Stimulated activated CD4-positive, alpha-beta T cell treated with anti-CD3 and anti-CD28 coated beads, Interleukin-4, amount 100 ng/mL, for 4 hours (primary cell): ENCODE measurements at regions not wholly inside any gene's neighbourhood (a gene's known extent, or its start where the extent isn't known, plus 50 kb on each side); places are given as distances from the start of the nearest gene placed in this dataset.
"Not testable (repeated sequence)": the region's sequence is repeated elsewhere in the genome, so short reads cannot be mapped to it uniquely, and the experiment has no call there.

Source experiments
- DNase-seq, 2 experiments: peaks; one replicate each; pipeline ENCODE4 v3.0.0-alpha.2; 2020

DNA sequence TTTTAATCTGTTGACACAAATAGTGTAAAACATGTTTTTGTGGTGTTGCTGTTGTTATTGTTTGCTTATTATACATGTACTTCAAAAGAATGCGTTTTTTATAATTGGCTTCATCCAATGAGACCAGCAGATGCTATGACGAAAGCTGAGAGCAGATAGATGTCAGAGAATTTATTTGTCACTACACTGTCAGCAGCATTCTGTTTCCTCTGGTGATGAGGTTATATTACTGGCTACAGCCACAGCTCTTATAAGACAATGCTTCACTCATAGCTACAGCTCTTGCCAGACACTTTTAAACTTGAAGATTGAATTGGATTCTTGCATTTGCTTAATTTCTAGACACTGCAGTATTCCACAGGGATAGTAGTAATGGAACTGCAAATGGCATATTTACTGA is 860.5 kb downstream of the TBC1D32 start:
- no peak for DNase-seq

- DNase-seq, result no peak
Measured at GRCh38 chr6:120468486-120468885, 865.8 kb downstream of the TBC1D32 start.

DNA sequence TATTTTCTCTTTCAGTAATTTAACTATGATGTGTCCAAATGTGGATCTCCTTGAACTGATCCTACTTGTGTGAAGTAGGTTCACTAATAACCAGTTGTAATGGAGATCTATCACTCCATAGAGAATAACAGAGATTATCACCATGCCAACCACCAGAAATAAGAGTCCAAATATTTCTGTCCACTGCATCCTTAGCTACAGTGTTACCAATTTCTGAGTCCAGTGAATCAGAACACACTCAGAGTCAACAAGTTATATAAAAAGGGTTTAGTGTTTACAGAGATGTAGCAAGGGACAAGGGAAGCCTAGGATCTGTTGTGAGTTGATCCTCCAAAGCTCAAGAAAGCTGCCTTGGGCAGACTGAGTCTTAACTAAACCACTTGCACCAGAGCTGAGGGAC is 882.8 kb downstream of the TBC1D32 start:
- DNase-seq, result no peak

- no peak for DNase-seq
Measured at GRCh38 chr6:120447605-120448004, 886.7 kb downstream of the TBC1D32 start.

GRCh38 chr6:120432840-120433239 is 901.4 kb downstream of the TBC1D32 start:
- DNase-seq, result not testable (repeated sequence)

DNA sequence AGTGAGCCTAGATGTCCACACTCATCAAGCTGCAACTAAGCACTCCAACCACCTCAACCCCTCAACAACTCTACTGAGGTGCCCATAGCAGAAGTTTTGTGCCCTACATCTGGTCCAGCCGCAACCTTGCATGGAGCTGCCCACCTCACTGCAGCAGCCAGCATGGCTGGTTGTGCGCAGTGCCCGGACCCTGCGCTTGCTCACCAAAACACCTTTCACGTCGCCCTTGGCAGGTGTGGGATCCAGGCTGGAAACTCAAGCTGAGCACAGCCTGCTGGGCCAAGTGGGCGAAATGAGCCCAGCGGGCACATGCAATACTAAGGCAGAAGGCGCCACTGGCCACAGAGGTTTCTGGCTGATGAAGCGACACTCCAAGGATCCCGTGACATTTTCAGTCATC is 902.4 kb downstream of the TBC1D32 start:
- no peak for DNase-seq

DNA sequence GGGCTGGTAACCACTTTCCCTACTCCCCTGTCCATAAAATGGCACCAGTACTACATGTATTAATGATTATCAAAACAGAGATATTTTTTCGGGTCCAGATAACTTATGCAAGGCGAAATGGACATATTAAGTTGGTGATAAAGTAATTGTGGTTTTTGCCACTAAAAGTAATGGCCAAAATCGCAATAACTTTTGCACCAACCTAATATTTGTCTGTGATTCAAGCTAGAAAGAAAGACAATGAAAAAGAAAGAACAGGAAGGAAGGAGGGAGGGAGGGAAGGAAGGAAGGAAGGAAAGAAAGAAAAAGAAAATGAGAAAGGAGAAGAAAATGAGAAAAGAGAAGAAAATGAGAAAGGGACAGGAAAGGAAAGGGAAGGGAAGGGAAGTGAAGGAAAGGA is 922.9 kb downstream of the TBC1D32 start:
- DNase-seq, result no peak

GRCh38 chr6:120410586-120410985 is 923.7 kb downstream of the TBC1D32 start:
- DNase-seq, result no peak

- no peak for DNase-seq
Measured at GRCh38 chr6:120407696-120408095, 926.6 kb downstream of the TBC1D32 start.

- no peak for DNase-seq
Measured at GRCh38 chr6:120405947-120406346, 928.3 kb downstream of the TBC1D32 start.

DNA sequence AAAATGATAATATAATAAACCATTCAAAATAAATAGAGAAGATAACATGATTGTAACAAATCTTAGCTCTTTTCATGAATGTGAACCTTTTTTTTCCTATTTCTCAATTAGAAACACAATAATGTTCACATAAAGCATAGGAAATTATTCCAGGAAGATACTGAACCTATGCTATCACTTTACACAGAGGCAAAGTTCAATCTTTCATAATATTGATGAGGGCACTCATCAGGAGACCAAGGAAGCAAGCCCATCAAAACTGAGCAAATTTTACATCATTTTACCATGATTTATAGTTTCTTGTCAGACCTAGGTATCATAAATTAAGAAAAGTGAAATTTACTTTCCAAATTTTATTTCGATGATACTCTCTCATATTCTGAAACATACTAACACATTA is 938.5 kb downstream of the TBC1D32 start:
- no peak for DNase-seq

DNA sequence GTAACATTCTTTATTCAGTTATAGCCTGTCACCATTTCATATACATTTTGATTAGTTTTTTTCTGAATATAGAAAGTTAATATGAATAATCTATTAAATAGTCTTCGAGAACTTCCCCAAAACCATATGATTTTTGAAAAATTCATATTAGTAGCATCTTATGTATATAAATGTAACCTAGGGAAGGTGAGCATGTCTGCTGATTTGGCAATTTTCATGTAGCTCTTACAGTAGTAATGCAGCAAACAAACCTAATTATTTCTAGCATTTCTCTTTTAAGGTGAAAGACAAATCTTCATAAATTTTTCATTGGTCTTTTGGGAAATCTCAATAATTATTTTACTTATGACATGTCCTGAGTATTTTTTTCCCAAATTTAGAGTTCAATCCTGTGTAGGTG is 939.0 kb downstream of the TBC1D32 start:
- DNase-seq, result no peak

- DNase-seq, result no peak
Measured at GRCh38 chr6:120392941-120393340, 941.3 kb downstream of the TBC1D32 start.

GRCh38 chr6:120384671-120385070 is 949.6 kb downstream of the TBC1D32 start:
- DNase-seq, result no peak

DNA sequence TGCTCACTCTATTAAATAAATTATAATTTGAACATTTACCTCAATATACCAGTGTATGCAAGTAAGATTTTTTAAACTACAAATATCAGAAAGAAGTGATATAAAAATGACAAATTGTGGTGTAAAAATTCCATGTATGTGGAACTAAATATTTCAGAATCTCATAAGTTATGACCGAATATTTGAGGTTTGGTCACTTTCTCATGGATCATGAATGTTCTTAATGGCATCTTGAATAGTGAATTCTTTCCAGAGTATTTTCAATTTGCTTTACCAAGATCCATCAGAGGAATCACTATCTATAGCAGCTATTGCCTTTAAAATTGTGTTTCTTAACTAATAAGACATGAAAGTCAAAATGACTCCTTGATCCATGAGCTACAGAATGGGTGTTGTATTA is 950.6 kb downstream of the TBC1D32 start:
- no peak for DNase-seq

GRCh38 chr6:120378582-120379220 is 955.6 kb downstream of the TBC1D32 start:
- DNase-seq, result no peak

- no peak for DNase-seq
Measured at GRCh38 chr6:120373185-120373584, 961.1 kb downstream of the TBC1D32 start.

DNA sequence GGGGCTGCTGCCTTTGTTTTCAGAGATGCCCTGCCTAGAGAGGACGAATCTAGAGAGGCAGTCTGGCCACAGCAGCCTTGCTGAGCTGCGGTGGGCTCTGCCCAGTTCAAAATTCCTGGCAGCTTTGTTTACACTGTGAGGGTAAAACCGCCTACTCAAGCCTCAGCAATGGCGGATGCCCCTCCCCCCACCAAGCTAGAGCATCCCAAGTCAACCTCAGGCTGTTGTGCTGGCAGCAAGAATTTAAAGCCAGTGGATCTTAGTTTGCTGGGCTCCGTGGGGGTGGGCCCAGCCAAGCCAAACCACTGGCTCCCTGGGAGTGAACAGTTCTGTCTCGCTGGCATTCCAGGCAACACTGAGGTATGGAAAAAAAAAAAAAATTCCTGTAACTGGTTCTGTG is 970.9 kb downstream of the TBC1D32 start:
- DNase-seq, result no peak

DNA sequence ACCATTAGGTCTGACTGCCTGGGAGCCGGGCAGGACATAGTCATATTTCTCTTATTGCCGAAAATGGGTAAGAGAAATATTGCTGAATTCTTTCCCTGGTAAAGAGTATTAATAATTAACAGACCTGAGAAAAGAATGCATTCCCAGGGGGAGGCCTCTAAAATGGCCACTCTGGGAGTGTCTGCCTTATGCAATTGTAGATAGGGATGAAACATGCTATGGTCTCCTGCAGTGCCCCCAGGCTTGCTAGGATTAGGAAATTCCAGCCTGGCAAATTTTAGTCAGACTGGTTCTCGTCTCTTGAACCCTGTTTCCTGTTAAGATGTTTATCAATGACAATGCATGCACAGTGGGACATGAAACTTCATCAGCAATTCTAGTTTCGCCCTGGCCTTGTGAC is 975.7 kb downstream of the TBC1D32 start:
- not testable (repeated sequence) for DNase-seq

DNA sequence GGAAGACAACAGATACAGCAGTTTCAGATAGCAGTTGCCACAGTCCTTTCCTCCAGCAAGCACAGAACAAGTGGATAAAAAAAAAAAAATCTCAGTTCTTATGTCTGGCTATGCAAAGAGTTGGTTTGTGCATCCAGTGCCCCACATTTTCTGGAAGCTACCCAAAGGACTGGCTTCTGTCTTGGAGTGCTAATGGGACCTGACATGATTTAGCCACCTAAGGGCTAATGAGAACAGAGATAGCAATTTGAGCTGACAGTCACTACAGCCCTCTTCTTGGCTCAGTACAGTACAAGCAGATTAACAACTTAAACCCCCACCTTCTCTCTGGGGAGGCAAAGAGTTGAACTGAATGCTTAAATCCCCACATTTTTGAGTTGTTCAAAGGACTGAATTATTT is 976.8 kb downstream of the TBC1D32 start:
- DNase-seq, result no peak

DNA sequence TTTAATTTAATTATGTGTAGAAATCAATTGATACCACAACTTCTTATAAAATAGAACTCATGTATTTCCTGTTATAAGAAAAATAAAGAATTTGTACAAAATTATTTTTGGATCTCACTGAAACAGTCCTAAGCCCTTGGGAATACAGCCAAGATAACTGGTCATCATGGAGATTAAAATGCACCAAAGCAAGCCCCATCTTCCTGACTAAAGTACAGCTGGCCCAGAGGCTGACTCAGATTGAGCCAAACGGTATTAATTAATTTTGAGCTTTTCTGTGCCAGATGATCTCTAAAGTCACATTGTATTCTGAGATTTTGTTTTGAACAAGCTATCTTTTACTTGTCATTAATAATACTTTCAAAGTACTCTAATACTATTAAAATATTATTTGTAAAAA is 978.5 kb downstream of the TBC1D32 start:
- no peak for DNase-seq

- DNase-seq, result no peak
Measured at GRCh38 chr6:120354452-120355098, 979.7 kb downstream of the TBC1D32 start.

DNA sequence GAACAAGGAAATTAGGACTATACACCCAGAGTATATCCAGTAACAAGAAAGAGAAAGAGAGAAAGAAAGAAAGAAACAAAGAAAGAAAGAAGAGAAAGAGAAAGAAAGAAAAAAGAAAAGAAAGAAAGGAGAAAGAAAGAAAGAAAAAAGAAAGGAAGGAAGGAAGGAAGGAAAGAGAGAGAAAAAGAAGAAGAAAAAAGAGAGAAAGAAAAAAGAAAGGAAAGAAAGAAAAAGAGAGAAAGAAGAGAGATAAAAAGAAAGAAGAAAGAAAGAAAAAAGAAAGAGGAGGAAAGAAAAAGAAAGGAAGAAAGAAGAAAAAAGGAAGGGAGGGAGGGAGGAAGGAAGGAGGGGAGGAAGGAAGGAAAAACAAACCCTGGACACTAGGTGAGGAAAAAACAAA is 981.8 kb downstream of the TBC1D32 start:
- DNase-seq, result no peak

DNA sequence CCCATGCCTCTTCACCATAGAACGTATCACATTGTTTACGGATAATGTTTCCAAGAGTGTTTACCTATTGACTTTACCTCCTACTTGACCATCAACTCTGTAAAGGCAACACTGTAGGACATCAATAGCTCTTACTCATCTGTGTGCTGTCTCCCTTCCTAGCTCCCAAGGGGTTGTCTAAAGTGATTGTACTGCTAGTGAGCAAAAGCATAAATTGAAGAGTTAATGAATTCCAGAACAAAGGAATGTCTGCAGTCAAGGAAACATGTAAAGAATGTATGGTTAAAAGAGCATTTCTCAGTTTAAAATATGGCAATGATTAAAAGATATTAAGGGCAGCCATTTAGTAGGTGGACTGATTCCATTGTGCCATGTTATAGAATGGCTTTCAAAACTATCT is 985.4 kb downstream of the TBC1D32 start:
- no peak for DNase-seq

DNA sequence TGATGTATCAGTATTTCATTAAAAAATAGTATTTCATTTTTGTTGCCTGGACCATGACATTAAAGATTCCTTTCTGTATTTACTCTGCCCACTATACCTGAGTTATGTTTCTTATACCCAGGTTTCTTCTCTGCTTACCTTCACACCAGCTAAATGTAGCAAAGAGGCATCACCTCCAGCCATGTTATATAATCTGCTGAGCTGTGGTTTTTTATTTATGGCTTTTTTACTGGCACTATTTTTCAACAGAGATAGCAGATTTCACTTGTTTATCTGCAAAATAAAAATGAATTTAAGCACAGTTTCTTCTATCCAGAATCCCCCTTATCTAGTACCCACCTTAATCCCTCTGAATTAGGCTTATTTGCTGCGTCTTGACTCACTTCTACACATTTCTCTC is 979.0 kb upstream of the MAN1A1 start:
- no peak for DNase-seq
